ENCODE measurements at regions not wholly inside any gene's neighbourhood (a gene's known extent, or its start where the extent isn't known, plus 50 kb on each side); places are given as distances from the start of the nearest gene placed in this dataset.
"Not testable (repeated sequence)": the region's sequence is repeated elsewhere in the genome, so short reads cannot be mapped to it uniquely, and the experiment has no call there.

- TF ChIP-seq CTCF, POLR2A (IDR thresholded peaks at IDR 0.05): not testable (repeated sequence)
These were observed 491.8 kb upstream of the AUTS2 start for GRCh38 chr7:69106449-69106848.
